ENCODE measurements at regions not wholly inside any gene's neighbourhood (a gene's known extent, or its start where the extent isn't known, plus 50 kb on each side); places are given as distances from the start of the nearest gene placed in this dataset.

- no peaks in the 10 kb centered on the region for H3K9me3 ChIP-seq (replicated peaks; ENCODE audit: insufficient read depth, low read length)
- H3K27ac ChIP-seq (ENCODE audit: low read length) = no peak overlapping the region
- no peak for TF ChIP-seq EZH2 (optimal IDR thresholded peaks at IDR 0.05; ENCODE audit: low read depth, low read length)
- TF ChIP-seq EZH2phosphoT487 (IDR thresholded peaks at IDR 0.05; ENCODE audit: low read length) = no peak
- no peak for TF ChIP-seq CTCF (IDR thresholded peaks at IDR 0.05; ENCODE audit: low read length)
- H3K27me3 ChIP-seq (replicated peaks; ENCODE audit: insufficient read depth, low read length) = no peaks in the 10 kb centered on the region
- H3K4me2 ChIP-seq (ENCODE audit: low read depth, low read length) = no peak overlapping the region
- H3K79me2 ChIP-seq (ENCODE audit: low read length) = no peaks in the 10 kb centered on the region
- H3K4me3 ChIP-seq (ENCODE audit: low read length) = no peak overlapping the region
- H4K20me1 ChIP-seq (ENCODE audit: insufficient read depth, low read length) = no peaks in the 10 kb centered on the region
- no peaks in the 10 kb centered on the region for H3K9me2 ChIP-seq (replicated peaks; ENCODE audit: insufficient read depth, low read length)
- H3K4me1 ChIP-seq (ENCODE audit: low read length) = no peaks in the 10 kb centered on the region
- no peak for DNase-seq
- H3K9ac ChIP-seq (ENCODE audit: low read length) = no peak overlapping the region
- no peaks in the 10 kb centered on the region for H3K36me3 ChIP-seq (replicated peaks; ENCODE audit: insufficient read depth, low read length)
- no peak overlapping the region for H2AFZ ChIP-seq (ENCODE audit: low read length)
- H3F3A ChIP-seq (ENCODE audit: insufficient read depth, low read length) = no peaks in the 10 kb centered on the region
These were observed 112.5 kb downstream of the CCER1 start for GRCh38 chr12:90842477-90842876.

GRCh38 chr12:90841336-90841735, 113.6 kb downstream of the CCER1 start:
- Histone ChIP-seq H3K79me2 (ENCODE audit: low read length) (no peaks in the 10 kb centered on the region), H3K9me2 (replicated peaks; ENCODE audit: insufficient read depth, low read length) (no peaks in the 10 kb centered on the region), H4K20me1 (ENCODE audit: insufficient read depth, low read length) (no peaks in the 10 kb centered on the region), H3K9ac (ENCODE audit: low read length) (no peak overlapping the region), H3K4me2 (ENCODE audit: low read depth, low read length) (no peak overlapping the region), H3K4me3 (ENCODE audit: low read length) (no peak overlapping the region), H2AFZ (ENCODE audit: low read length) (no peak overlapping the region), H3K9me3 (replicated peaks; ENCODE audit: insufficient read depth, low read length) (no peaks in the 10 kb centered on the region), H3K27me3 (replicated peaks; ENCODE audit: insufficient read depth, low read length) (no peaks in the 10 kb centered on the region), H3K36me3 (replicated peaks; ENCODE audit: insufficient read depth, low read length) (no peaks in the 10 kb centered on the region), H3K27ac (ENCODE audit: low read length) (no peak overlapping the region), H3F3A (ENCODE audit: insufficient read depth, low read length) (no peaks in the 10 kb centered on the region), H3K4me1 (ENCODE audit: low read length) (no peaks in the 10 kb centered on the region)
- no peak for TF ChIP-seq EZH2phosphoT487 (IDR thresholded peaks at IDR 0.05; ENCODE audit: low read length)
- TF ChIP-seq CTCF (IDR thresholded peaks at IDR 0.05; ENCODE audit: low read length) = no peak
- no peak for TF ChIP-seq EZH2 (optimal IDR thresholded peaks at IDR 0.05; ENCODE audit: low read depth, low read length)
- no peak for DNase-seq

GRCh38 chr12:90839346-90839745, 115.6 kb downstream of the CCER1 start:
- Histone ChIP-seq H3K4me2 (ENCODE audit: low read depth, low read length) (no peak overlapping the region), H3K9me2 (replicated peaks; ENCODE audit: insufficient read depth, low read length) (no peaks in the 10 kb centered on the region), H3K4me1 (ENCODE audit: low read length) (no peaks in the 10 kb centered on the region), H3K9ac (ENCODE audit: low read length) (no peak overlapping the region), H3K4me3 (ENCODE audit: low read length) (no peak overlapping the region), H3K27me3 (replicated peaks; ENCODE audit: insufficient read depth, low read length) (no peaks in the 10 kb centered on the region), H2AFZ (ENCODE audit: low read length) (no peak overlapping the region), H3F3A (ENCODE audit: insufficient read depth, low read length) (no peaks in the 10 kb centered on the region), H3K27ac (ENCODE audit: low read length) (no peak overlapping the region), H3K9me3 (replicated peaks; ENCODE audit: insufficient read depth, low read length) (no peaks in the 10 kb centered on the region), H3K36me3 (replicated peaks; ENCODE audit: insufficient read depth, low read length) (no peaks in the 10 kb centered on the region), H4K20me1 (ENCODE audit: insufficient read depth, low read length) (no peaks in the 10 kb centered on the region), H3K79me2 (ENCODE audit: low read length) (no peaks in the 10 kb centered on the region)
- TF ChIP-seq CTCF (IDR thresholded peaks at IDR 0.05; ENCODE audit: low read length) (no peak), EZH2phosphoT487 (IDR thresholded peaks at IDR 0.05; ENCODE audit: low read length) (no peak)
- DNase-seq = no peak
